IMR-90 (cell line): ENCODE measurements at regions not wholly inside any gene's neighbourhood (a gene's known extent, or its start where the extent isn't known, plus 50 kb on each side); places are given as distances from the start of the nearest gene placed in this dataset.

Experiments
- ATAC-seq: fragments of 200-7000 bp; cut with Tn5 transposase; 2 replicates; pipeline ENCODE4 v1.9.1; 2020; ENCODE audit warnings: low read depth, mild to moderate bottlenecking, moderate library complexity
- BruUV-seq: library from RNA; stranded (reverse); fragments of 400-500 nt; replicated peaks from 2 replicates; lab custom pipeline; 2021; lab: Mats Ljungman, UMichigan
- CTCF ChIA-PET: fragments of 300-600 bp; formaldehyde crosslinking; extraction: SDS; loops from one replicate; lab custom pipeline; 2021; ENCODE audit warnings: antibody characterized with exemption; lab: Yijun Ruan, JAX
- POLR2A ChIA-PET: fragments of 300-600 bp; sonication (Branson Sonifier 250); formaldehyde crosslinking; loops from one replicate; lab custom pipeline; 2022; ENCODE audit warnings: antibody characterized with exemption; ENCODE audit not compliant: unreplicated experiment; lab: Charles Lee
- DNase-seq: peaks from one replicate; pipeline ENCODE4 v3.0.0; 2013
- H2AFZ ChIP-seq: replicated peaks from 2 replicates; pipeline ENCODE3; 2013; ENCODE audit warnings: low read length, mild to moderate bottlenecking; ENCODE audit not compliant: poor library complexity
- H2AK5ac ChIP-seq: 2 replicates; pipeline ENCODE4 v1.6.1; 2013; ENCODE audit warnings: low read depth, low read length, inconsistent platforms
- H2AK9ac ChIP-seq: replicated peaks from 2 replicates; pipeline ENCODE3; 2013; ENCODE audit warnings: mild to moderate bottlenecking, low read depth, low read length, moderate library complexity; ENCODE audit not compliant: poor library complexity
- H2BK120ac ChIP-seq: 2 replicates; pipeline ENCODE4 v1.6.1; 2013; ENCODE audit warnings: low read depth, low read length, inconsistent platforms
- H2BK15ac ChIP-seq: 3 replicates; pipeline ENCODE4 v1.6.1; 2013; ENCODE audit warnings: low read depth, low read length, inconsistent platforms
- H2BK20ac ChIP-seq: 2 replicates; pipeline ENCODE4 v1.6.1; 2013; ENCODE audit warnings: low read depth, mild to moderate bottlenecking, inconsistent platforms, low read length, moderate library complexity
- H2BK5ac ChIP-seq: 2 replicates; pipeline ENCODE4 v1.6.1; 2013; ENCODE audit warnings: mild to moderate bottlenecking, low read depth, low read length, inconsistent platforms; ENCODE audit not compliant: poor library complexity, severe bottlenecking
- H3K14ac ChIP-seq: replicated peaks from 2 replicates; pipeline ENCODE4 v1.6.1; 2013; ENCODE audit warnings: low read depth, low read length, inconsistent platforms
- H3K18ac ChIP-seq: 2 replicates; pipeline ENCODE4 v1.6.1; 2013; ENCODE audit warnings: low read depth, low read length, control low read depth
- H3K23ac ChIP-seq: 2 replicates; pipeline ENCODE4 v1.6.1; 2013; ENCODE audit warnings: low read depth, low read length, inconsistent platforms
- H3K27ac ChIP-seq: 2 replicates; pipeline ENCODE4 v1.5.1; 2013; ENCODE audit warnings: mild to moderate bottlenecking, control low read depth, low read length; ENCODE audit not compliant: insufficient read depth
- H3K27me3 ChIP-seq: 2 replicates; pipeline ENCODE4 v1.6.1; 2013; ENCODE audit warnings: low read length; ENCODE audit not compliant: control insufficient read depth, insufficient read depth
- H3K36me3 ChIP-seq: 2 replicates; pipeline ENCODE4 v1.6.1; 2013; ENCODE audit warnings: low read length, mixed read lengths; ENCODE audit not compliant: control insufficient read depth, insufficient read depth
- H3K4ac ChIP-seq: 2 replicates; pipeline ENCODE4 v1.6.1; 2013; ENCODE audit warnings: low read depth, low read length, inconsistent platforms
- H3K4me1 ChIP-seq: 2 replicates; pipeline ENCODE4 v1.6.1; 2013; ENCODE audit warnings: low read length, mixed read lengths; ENCODE audit not compliant: control insufficient read depth, insufficient read depth
- H3K4me2 ChIP-seq: 2 replicates; pipeline ENCODE4 v1.6.1; 2013; ENCODE audit warnings: low read depth, mild to moderate bottlenecking, control low read depth, low read length, moderate library complexity
- H3K4me3 ChIP-seq: 2 replicates; pipeline ENCODE4 v1.5.1; 2013; ENCODE audit warnings: low read depth, mild to moderate bottlenecking, control low read depth, low read length, moderate library complexity; ENCODE audit not compliant: insufficient read depth
- H3K56ac ChIP-seq: 2 replicates; pipeline ENCODE4 v1.6.1; 2013; ENCODE audit warnings: low read length, inconsistent platforms; ENCODE audit not compliant: insufficient read depth; ENCODE audit errors: extremely low read depth
- H3K79me1 ChIP-seq, 2 experiments: 2 replicates each; pipeline ENCODE4 v1.6.1; 2013; ENCODE audit warnings: low read length in 2 of 2, inconsistent platforms in 1 of 2, low read depth in 1 of 2
- H3K9ac ChIP-seq: 2 replicates; pipeline ENCODE4 v1.6.1; 2013; ENCODE audit warnings: low read depth, low read length, control low read depth
- H3K9me1 ChIP-seq: 2 replicates; pipeline ENCODE4 v1.6.1; 2013; ENCODE audit warnings: low read length, inconsistent platforms; ENCODE audit not compliant: insufficient read depth
- H3K9me3 ChIP-seq: 2 replicates; pipeline ENCODE4 v1.6.1; 2013; ENCODE audit warnings: low read length; ENCODE audit not compliant: control insufficient read depth, insufficient read depth
- H4K20me1 ChIP-seq: 2 replicates; pipeline ENCODE4 v1.6.1; 2013; ENCODE audit warnings: low read length, inconsistent platforms; ENCODE audit not compliant: insufficient read depth
- H4K5ac ChIP-seq: 2 replicates; pipeline ENCODE4 v1.6.1; 2013; ENCODE audit warnings: mild to moderate bottlenecking, low read depth, low read length, control low read depth
- H4K8ac ChIP-seq, 2 experiments: 2 replicates each; pipeline ENCODE4 v1.6.1; 2013; ENCODE audit warnings: low read depth in 2 of 2, low read length in 2 of 2, control low read depth in 1 of 2, inconsistent platforms in 1 of 2
- H4K91ac ChIP-seq: 2 replicates; pipeline ENCODE4 v1.6.1; 2013; ENCODE audit warnings: low read depth, low read length, inconsistent platforms; ENCODE audit not compliant: insufficient read depth
- BHLHE40 ChIP-seq: fragments of 150-350 bp; IDR thresholded peaks from 2 replicates; pipeline ENCODE4 v1.6.1; 2016; ENCODE audit warnings: mild to moderate bottlenecking, low read depth, low read length
- CEBPB ChIP-seq: IDR thresholded peaks from 2 replicates; pipeline ENCODE4 v1.6.1; 2012; ENCODE audit warnings: low read depth, low read length, improper control_type of control experiment
- CHD1 ChIP-seq: IDR thresholded peaks from 2 replicates; pipeline ENCODE4 v1.6.1; 2012; ENCODE audit warnings: low read depth, low read length, improper control_type of control experiment
- FOS ChIP-seq: fragments of 150-350 bp; IDR thresholded peaks from 2 replicates; pipeline ENCODE4 v1.6.1; 2016; ENCODE audit warnings: low read depth, low read length
- MXI1 ChIP-seq: IDR thresholded peaks from 2 replicates; pipeline ENCODE4 v1.6.1; 2012; ENCODE audit warnings: low read depth, mild to moderate bottlenecking, low read length, moderate library complexity, borderline replicate concordance
- NFE2L2 ChIP-seq: fragments of 150-350 bp; IDR thresholded peaks from 2 replicates; pipeline ENCODE4 v1.6.1; 2016; ENCODE audit warnings: low read depth, mild to moderate bottlenecking, low read length
- POLR2A ChIP-seq: IDR thresholded peaks from 2 replicates; pipeline ENCODE4 v1.6.1; 2012; ENCODE audit warnings: mild to moderate bottlenecking, low read depth, low read length
- RAD21 ChIP-seq: IDR thresholded peaks from 2 replicates; pipeline ENCODE4 v1.6.1; 2012; ENCODE audit warnings: low read length, improper control_type of control experiment
- RCOR1 ChIP-seq: IDR thresholded peaks from 2 replicates; pipeline ENCODE4 v1.6.1; 2012; ENCODE audit warnings: mild to moderate bottlenecking, low read length, improper control_type of control experiment; ENCODE audit not compliant: insufficient replicate concordance
- RFX5 ChIP-seq: IDR thresholded peaks from 2 replicates; pipeline ENCODE4 v1.8.0; 2012; ENCODE audit warnings: low read depth, mild to moderate bottlenecking, low read length, moderate library complexity
- SMC3 ChIP-seq: fragments of 150-350 bp; IDR thresholded peaks from 2 replicates; pipeline ENCODE4 v1.6.1; 2016; ENCODE audit warnings: low read depth, mild to moderate bottlenecking, antibody characterized with exemption, low read length, moderate library complexity
- USF2 ChIP-seq: fragments of 150-350 bp; IDR thresholded peaks from 2 replicates; pipeline ENCODE4 v1.6.1; 2017; ENCODE audit warnings: mild to moderate bottlenecking, antibody characterized with exemption, low read length, low read depth
- WGBS, 2 experiments: methylation state at CpG; one replicate each; pipeline versions ENCODE4 v1.1.5 to v1.1.7; 2013; ENCODE audit warnings: missing lambda C conversion rate in 2 of 2; ENCODE audit not compliant: insufficient read length in 1 of 2; ENCODE audit errors: extremely low coverage in 2 of 2; 5-methylcytosine and 5-hydroxymethylcytosine counted together
- dilution Hi-C: fragments of 300-500 bp; cut with HindIII; formaldehyde crosslinking; loops from one replicate; pipeline ENCODE4 v1.14.3; 2018; ENCODE audit warnings: low sequenced_read_pairs; ENCODE audit not compliant: unreplicated experiment
- in situ Hi-C: fragments of 300-500 bp; cut with MboI; formaldehyde crosslinking; loops from 3 replicates; pipeline ENCODE4 v1.14.3; 2019; ENCODE audit warnings: low sequenced_read_pairs, inconsistent platforms, mixed read lengths
- intact Hi-C: fragments of 100-400 bp; cut with micrococcal nuclease; formaldehyde crosslinking; loops from 2 replicates; pipeline ENCODE4 v1.10.0; 2022
- TF ChIP-seq, protein P1 (sequence below): conservative IDR thresholded peaks from 2 replicates; pipeline ENCODE4 v1.5.1; 2012; ENCODE audit warnings: mild to moderate bottlenecking, low read depth, low read length, improper control_type of control experiment

- H3K9me3 ChIP-seq = no peaks in the 10 kb centered on the region
- no peak overlapping the region for H2BK120ac ChIP-seq
- no peaks in the 10 kb centered on the region for H3K36me3 ChIP-seq
Observed at GRCh38 chr5:165135565-165135964, 1630.1 kb downstream of the MAT2B start.

More at GRCh38 chr5:165135565-165135964, 1630.1 kb downstream of the MAT2B start:
- Histone ChIP-seq H3K4me2 (no peak overlapping the region), H2BK5ac (no peak overlapping the region), H2BK15ac (no peak overlapping the region), H3K9ac (no peak overlapping the region), H4K20me1 (no peaks in the 10 kb centered on the region), H2AK5ac (no peak overlapping the region), H4K91ac (no peak overlapping the region), H3K27ac (no peak overlapping the region), H2AFZ (no peak overlapping the region), H2BK20ac (no peak overlapping the region), H3K4me3 (no peak overlapping the region), H4K5ac (no peak overlapping the region), H3K18ac (no peak overlapping the region), H3K14ac (no peak overlapping the region), H3K27me3 (no peaks in the 10 kb centered on the region), H3K4me1 (no peaks in the 10 kb centered on the region), H3K9me1 (no peaks in the 10 kb centered on the region), H4K8ac (no peak overlapping the region), H3K4ac (no peak overlapping the region), H3K23ac (no peak overlapping the region), H3K79me1 (no peaks in the 10 kb centered on the region), H3K56ac (no peak overlapping the region), H2AK9ac (no peak overlapping the region)
- no peak for DNase-seq
- dilution Hi-C loops = no loop called here
- BruUV-seq = no TSS peak
- intact Hi-C loops = no loop called here
- no peak for ATAC-seq
- in situ Hi-C loops = no loop called here
- ChIA-PET CTCF (no interaction called here), POLR2A (no interaction called here)
- no peak for TF ChIP-seq CHD1
- no peak for TF ChIP-seq RCOR1
- TF ChIP-seq POLR2A = no peak
- no peak for TF ChIP-seq BHLHE40
- TF ChIP-seq USF2 = no peak
- TF ChIP-seq RFX5 = no peak
- TF ChIP-seq, protein P1, sequence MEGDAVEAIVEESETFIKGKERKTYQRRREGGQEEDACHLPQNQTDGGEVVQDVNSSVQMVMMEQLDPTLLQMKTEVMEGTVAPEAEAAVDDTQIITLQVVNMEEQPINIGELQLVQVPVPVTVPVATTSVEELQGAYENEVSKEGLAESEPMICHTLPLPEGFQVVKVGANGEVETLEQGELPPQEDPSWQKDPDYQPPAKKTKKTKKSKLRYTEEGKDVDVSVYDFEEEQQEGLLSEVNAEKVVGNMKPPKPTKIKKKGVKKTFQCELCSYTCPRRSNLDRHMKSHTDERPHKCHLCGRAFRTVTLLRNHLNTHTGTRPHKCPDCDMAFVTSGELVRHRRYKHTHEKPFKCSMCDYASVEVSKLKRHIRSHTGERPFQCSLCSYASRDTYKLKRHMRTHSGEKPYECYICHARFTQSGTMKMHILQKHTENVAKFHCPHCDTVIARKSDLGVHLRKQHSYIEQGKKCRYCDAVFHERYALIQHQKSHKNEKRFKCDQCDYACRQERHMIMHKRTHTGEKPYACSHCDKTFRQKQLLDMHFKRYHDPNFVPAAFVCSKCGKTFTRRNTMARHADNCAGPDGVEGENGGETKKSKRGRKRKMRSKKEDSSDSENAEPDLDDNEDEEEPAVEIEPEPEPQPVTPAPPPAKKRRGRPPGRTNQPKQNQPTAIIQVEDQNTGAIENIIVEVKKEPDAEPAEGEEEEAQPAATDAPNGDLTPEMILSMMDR = no peak
- no peak for TF ChIP-seq FOS
- no peak for TF ChIP-seq NFE2L2
- no peak for TF ChIP-seq CEBPB
- TF ChIP-seq RAD21 = no peak
- no peak for TF ChIP-seq SMC3
- TF ChIP-seq MXI1 = no peak
- no CpG with 5 or more reads among the region's 1 CpG for WGBS, 2 experiments
